Glutamatergic neuron (in vitro differentiated cells): ENCODE measurements at regions not wholly inside any gene's neighbourhood (a gene's known extent, or its start where the extent isn't known, plus 50 kb on each side); places are given as distances from the start of the nearest gene placed in this dataset.

Source experiments
- DNase-seq: peaks from one replicate; pipeline ENCODE4 v3.0.0; 2022
- H3K27ac Mint-ChIP-seq: one replicate; pipeline ENCODE4 v1.8.0; 2020; ENCODE audit warnings: mild to moderate bottlenecking, mixed read lengths, inconsistent platforms; ENCODE audit not compliant: unreplicated experiment
- H3K27me3 Mint-ChIP-seq: one replicate; pipeline ENCODE4 v1.8.0; 2020; ENCODE audit warnings: mild to moderate bottlenecking, moderate library complexity, mixed read lengths, inconsistent platforms; ENCODE audit not compliant: unreplicated experiment
- H3K36me3 Mint-ChIP-seq: one replicate; pipeline ENCODE4 v1.8.0; 2020; ENCODE audit warnings: mild to moderate bottlenecking, mixed read lengths, inconsistent platforms; ENCODE audit not compliant: unreplicated experiment
- H3K4me1 Mint-ChIP-seq: one replicate; pipeline ENCODE4 v1.8.0; 2020; ENCODE audit warnings: mild to moderate bottlenecking, low read depth, mixed read lengths, inconsistent platforms; ENCODE audit not compliant: unreplicated experiment
- H3K4me3 Mint-ChIP-seq: one replicate; pipeline ENCODE4 v1.8.0; 2020; ENCODE audit warnings: mild to moderate bottlenecking, mixed read lengths, inconsistent platforms; ENCODE audit not compliant: unreplicated experiment
- H3K9me3 Mint-ChIP-seq: one replicate; pipeline ENCODE4 v1.8.0; 2020; ENCODE audit warnings: mild to moderate bottlenecking, moderate library complexity, mixed read lengths, inconsistent platforms; ENCODE audit not compliant: unreplicated experiment
- CTCF ChIP-seq: fragments of 200-600 bp; sonication (generic); IDR thresholded peaks from one replicate; pipeline ENCODE4 v1.5.0; 2021; ENCODE audit not compliant: partially characterized antibody, unreplicated experiment

DNA sequence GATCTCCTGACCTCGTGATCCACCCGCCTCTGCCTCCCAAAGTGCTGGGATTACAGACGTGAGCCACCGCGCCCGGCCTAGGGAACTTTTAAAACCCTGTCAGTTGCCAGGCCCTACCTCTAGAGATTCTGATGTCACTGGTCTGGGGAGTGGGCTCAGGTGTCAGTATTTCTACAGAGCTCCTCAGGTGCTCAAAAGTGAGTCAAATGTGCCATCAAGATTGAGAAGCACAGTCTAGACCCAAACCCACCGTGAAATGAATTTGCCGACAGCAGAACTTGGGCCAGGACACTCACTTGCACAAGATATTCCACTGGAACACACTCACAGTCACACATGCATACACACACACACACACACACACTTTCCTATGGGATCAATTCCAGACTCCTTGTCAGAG is 215.5 kb downstream of the RRAGC start:
- H3K27me3 Mint-ChIP-seq: peaks cover 12% of the 10 kb centered on the region
- no peak for TF ChIP-seq CTCF
- H3K9me3 Mint-ChIP-seq: peaks cover 9% of the 10 kb centered on the region
- no peak overlapping the region for H3K4me3 Mint-ChIP-seq
- no peak for DNase-seq
- no peak overlapping the region for H3K27ac Mint-ChIP-seq
- no peaks in the 10 kb centered on the region for H3K4me1 Mint-ChIP-seq
- H3K36me3 Mint-ChIP-seq: peaks cover 15% of the 10 kb centered on the region

DNA sequence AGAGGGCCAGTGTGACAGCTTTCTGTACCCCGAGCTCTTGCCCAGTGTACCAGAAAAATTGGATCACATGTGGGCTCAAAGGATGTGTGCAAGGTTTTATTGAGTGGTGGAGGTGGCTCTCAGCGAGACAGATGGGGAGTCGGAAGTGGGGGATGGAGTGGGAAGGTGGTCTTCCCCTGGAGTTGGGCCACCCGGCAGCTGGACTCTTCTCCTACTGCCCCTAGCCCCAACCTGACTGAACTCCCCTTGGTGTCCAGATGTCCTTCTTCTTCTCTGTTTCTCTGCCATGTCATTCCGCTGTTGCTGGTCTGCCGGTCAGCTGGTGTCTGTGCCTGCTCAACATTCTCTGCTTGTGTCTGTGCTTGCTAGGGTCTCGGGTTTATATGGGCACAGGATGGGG is 217.9 kb downstream of the RRAGC start:
- DNase-seq: no peak
- no peak for TF ChIP-seq CTCF
- Mint-ChIP-seq H3K27me3 (peaks cover 10% of the 10 kb centered on the region), H3K27ac (no peak overlapping the region), H3K4me1 (no peaks in the 10 kb centered on the region), H3K4me3 (no peak overlapping the region), H3K36me3 (peaks cover 15% of the 10 kb centered on the region), H3K9me3 (peaks cover 6% of the 10 kb centered on the region)

GRCh38 chr1:38640371-38640770 is 219.2 kb downstream of the RRAGC start:
- no peaks in the 10 kb centered on the region for H3K4me1 Mint-ChIP-seq
- H3K36me3 Mint-ChIP-seq: peaks cover 15% of the 10 kb centered on the region
- TF ChIP-seq CTCF: no peak
- peaks cover 4% of the 10 kb centered on the region for H3K9me3 Mint-ChIP-seq
- no peak for DNase-seq
- peaks cover 12% of the 10 kb centered on the region for H3K27me3 Mint-ChIP-seq
- no peak overlapping the region for H3K27ac Mint-ChIP-seq
- no peak overlapping the region for H3K4me3 Mint-ChIP-seq

DNA sequence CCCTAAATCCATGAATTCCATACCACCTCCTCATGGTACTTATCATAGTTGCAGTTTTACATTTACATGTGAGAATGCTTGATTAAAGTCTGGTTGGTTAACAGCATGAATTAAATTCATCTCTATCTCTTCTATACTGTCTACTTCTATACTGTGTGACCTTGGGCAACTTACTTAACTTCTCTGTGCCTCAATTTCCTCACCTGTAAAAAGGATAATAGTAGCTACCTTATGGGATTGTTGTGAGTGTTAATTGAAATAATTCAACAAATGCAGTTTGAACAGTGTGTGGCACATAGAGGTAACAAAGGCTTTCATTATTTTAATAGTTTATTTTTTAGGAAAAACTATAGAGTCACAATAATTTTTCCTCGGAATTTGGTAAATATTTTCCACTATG is 231.3 kb downstream of the RRAGC start:
- Mint-ChIP-seq H3K36me3 (peaks cover 25% of the 10 kb centered on the region), H3K27me3 (peaks cover 1% of the 10 kb centered on the region), H3K27ac (no peak overlapping the region), H3K4me1 (no peaks in the 10 kb centered on the region), H3K4me3 (no peak overlapping the region), H3K9me3 (peaks cover 10% of the 10 kb centered on the region)
- no peak for DNase-seq
- TF ChIP-seq CTCF: no peak

- Mint-ChIP-seq H3K4me1 (no peaks in the 10 kb centered on the region), H3K36me3 (peaks cover 14% of the 10 kb centered on the region), H3K27me3 (peaks cover 1% of the 10 kb centered on the region), H3K27ac (no peak overlapping the region), H3K4me3 (no peak overlapping the region), H3K9me3 (peaks cover 8% of the 10 kb centered on the region)
- no peak for DNase-seq
- no peak for TF ChIP-seq CTCF
Observed at GRCh38 chr1:38625939-38626338, 233.6 kb downstream of the RRAGC start.
